ENCODE measurements at regions not wholly inside any gene's neighbourhood (a gene's known extent, or its start where the extent isn't known, plus 50 kb on each side); places are given as distances from the start of the nearest gene placed in this dataset.

GRCh38 chr1:87201768-87202167, 126.9 kb upstream of the LMO4 start:
- POLR2A ChIA-PET (ENCODE audit: partially characterized antibody), result no interaction called here
- Histone ChIP-seq H3K27me3 (replicated peaks in 1 of 4; ENCODE audit: control insufficient read depth in 3 of 4, extremely low read depth in 1 of 4, insufficient read depth in 3 of 4, low read length in 3 of 4) (no peaks in the 10 kb centered on the region), H3K36me3 (ENCODE audit: control insufficient read depth in 2 of 4, insufficient read depth in 4 of 4, low read length in 3 of 4) (no peaks in the 10 kb centered on the region), H2BK5ac (ENCODE audit: low read depth, low read length) (no peak overlapping the region; the same call in 1 of the 2 replicates), H3K27ac (ENCODE audit: low read depth, low read length) (no peak overlapping the region), H3K4me1 (replicated peaks in 1 of 4; ENCODE audit: control insufficient read depth in 3 of 4, insufficient read depth in 4 of 4, low read length in 3 of 4) (peaks cover 12 to 18% (median 13%) of the 10 kb centered on the region in 4 experiments), H4K8ac (ENCODE audit: extremely low read depth, insufficient read depth, low read length) (peak overlapping the region; percentile 28; the same call in 1 of the 2 replicates), H4K20me1 (replicated peaks in 1 of 2; ENCODE audit: control insufficient read depth in 1 of 2, insufficient read depth in 2 of 2, low read length in 2 of 2) (no peaks in the 10 kb centered on the region), H3K18ac (ENCODE audit: extremely low read depth, low read length) (peak overlapping the region; percentile 17; the same call in 1 of the 2 replicates), H3K9me3 (ENCODE audit: insufficient read depth in 2 of 2, low read depth in 1 of 2, low read length in 1 of 2) (no peaks in the 10 kb centered on the region), H3K23ac (ENCODE audit: insufficient read length) (no peak overlapping the region), H2AK5ac (ENCODE audit: low read depth, low read length) (no peak overlapping the region), H3K9ac (replicated peaks in 1 of 4; ENCODE audit: extremely low read depth in 1 of 4, low read depth in 3 of 4, low read length in 3 of 4) (no peak overlapping the region), H3K56ac (replicated peaks; ENCODE audit: insufficient read length, low read depth, low read length) (no peak overlapping the region), H2BK120ac (replicated peaks; ENCODE audit: low read depth, low read length) (no peak overlapping the region), H3K4ac (replicated peaks; ENCODE audit: insufficient read length, low read depth, low read length) (no peak overlapping the region), H3K79me1 (ENCODE audit: low read depth, low read length) (no peaks in the 10 kb centered on the region), H3K4me3 (ENCODE audit: extremely low read depth in 1 of 4, insufficient read depth in 2 of 4, low read depth in 3 of 4, low read length in 4 of 4) (no peak overlapping the region), H3K4me2 (ENCODE audit: insufficient read depth in 1 of 2, low read depth in 2 of 2, low read length in 2 of 2) (peak overlapping the region in 1 of 2 experiments; percentile 57; a peak in 1 of 4 replicates), H3K79me2 (ENCODE audit: control insufficient read depth in 1 of 2, insufficient read depth in 2 of 2, low read length in 2 of 2) (no peaks in the 10 kb centered on the region), H4K91ac (replicated peaks; ENCODE audit: insufficient read length, low read length) (no peak overlapping the region), H2BK12ac (ENCODE audit: low read depth, low read length) (no peak overlapping the region), H3K14ac (ENCODE audit: insufficient read length) (no peak overlapping the region), H2AFZ (ENCODE audit: low read length) (no peak overlapping the region), H3K23me2 (ENCODE audit: low read depth, low read length) (no peaks in the 10 kb centered on the region), H2BK15ac (ENCODE audit: low read length) (no peak overlapping the region), H2BK20ac (ENCODE audit: low read length) (no peak overlapping the region), H4K5ac (ENCODE audit: insufficient read length, low read depth, low read length) (no peak overlapping the region)
- FAIRE-seq, result no peak
- DNase-seq (ENCODE audit: low read depth in 1 of 2, low spot score in 2 of 2), result no peak
- CTCF ChIA-PET (ENCODE audit: partially characterized antibody), result no interaction called here
- whole genome bisulfite sequencing, 2 experiments (ENCODE audit: extremely low coverage in 1 of 2, insufficient coverage in 1 of 2, insufficient read length in 1 of 2, insufficient replicate concordance in 2 of 2, low coverage in 1 of 2, low lambda C conversion rate in 2 of 2, missing lambda C conversion rate in 1 of 2), result 86% methylated on average over 9 of the region's 9 CpGs; no CpG with 5 or more reads in 1 of the 2 experiments
- TF ChIP-seq RNF2 (IDR thresholded peaks at IDR 0.05; ENCODE audit: borderline replicate concordance, low read depth, low read length, missing control alignments, poor library complexity, severe bottlenecking) (no peak), TEAD4 (IDR thresholded peaks at IDR 0.05; ENCODE audit: low read depth, low read length) (0 out of 2 replicates have a peak, but pooled peaks have one; percentile 11)
